GM19372 (cell line): ENCODE measurements at regions not wholly inside any gene's neighbourhood (a gene's known extent, or its start where the extent isn't known, plus 50 kb on each side); places are given as distances from the start of the nearest gene placed in this dataset.

ENCODE experiments used
- ATAC-seq: cut with Tn5 transposase; IDR thresholded peaks from one replicate; pipeline ENCODE4 v1.9.1; 2021; ENCODE audit warnings: mild to moderate bottlenecking, low read depth, moderate library complexity; ENCODE audit not compliant: unreplicated experiment

DNA sequence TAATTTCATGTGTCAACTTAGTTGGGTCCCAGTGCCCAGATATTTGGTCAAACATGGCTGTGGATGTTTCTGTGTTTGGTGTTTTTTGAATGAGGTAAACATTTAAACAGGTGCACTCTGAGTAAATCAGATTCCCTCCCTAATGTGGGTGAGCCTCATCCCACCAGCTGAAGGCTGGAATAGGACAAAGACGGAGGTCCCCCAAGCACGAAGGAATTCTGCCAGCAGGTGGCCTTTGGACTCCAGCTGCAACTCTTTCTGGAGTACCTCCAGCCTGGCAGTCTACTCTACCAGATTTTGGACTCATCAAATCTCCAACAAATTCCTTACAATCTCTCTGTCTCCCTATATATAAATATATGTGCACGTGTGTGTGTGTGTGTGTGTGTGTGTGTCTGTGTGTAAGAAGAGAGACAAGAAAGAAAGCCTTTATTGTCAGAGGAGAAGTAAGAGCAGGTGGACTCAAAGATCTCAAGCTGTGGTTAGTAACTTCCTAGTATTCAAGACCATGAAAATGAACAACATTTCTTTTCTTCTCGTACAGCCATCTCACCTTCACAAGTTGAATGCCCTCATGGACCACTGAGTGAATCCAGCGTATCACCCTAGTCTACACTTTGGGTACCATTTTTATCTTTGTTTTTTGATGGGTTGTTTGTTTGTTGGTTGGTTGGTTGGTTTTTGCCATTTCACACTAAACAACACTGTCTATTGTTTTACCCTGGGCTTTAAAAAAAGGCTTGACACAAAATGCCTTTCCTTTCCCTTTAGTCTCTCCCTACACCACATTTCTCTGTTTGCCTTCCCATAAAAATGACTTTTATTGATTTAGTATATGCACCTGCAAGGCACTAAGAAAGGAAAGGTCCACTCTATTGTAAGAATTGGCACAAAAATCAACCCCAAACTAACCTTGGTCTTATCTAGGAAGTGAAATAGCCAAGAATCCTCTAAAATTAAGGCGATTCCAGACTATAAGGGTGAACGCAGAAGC, 118.7 kb downstream of the TENT4A start:
- ATAC-seq = no peak

DNA sequence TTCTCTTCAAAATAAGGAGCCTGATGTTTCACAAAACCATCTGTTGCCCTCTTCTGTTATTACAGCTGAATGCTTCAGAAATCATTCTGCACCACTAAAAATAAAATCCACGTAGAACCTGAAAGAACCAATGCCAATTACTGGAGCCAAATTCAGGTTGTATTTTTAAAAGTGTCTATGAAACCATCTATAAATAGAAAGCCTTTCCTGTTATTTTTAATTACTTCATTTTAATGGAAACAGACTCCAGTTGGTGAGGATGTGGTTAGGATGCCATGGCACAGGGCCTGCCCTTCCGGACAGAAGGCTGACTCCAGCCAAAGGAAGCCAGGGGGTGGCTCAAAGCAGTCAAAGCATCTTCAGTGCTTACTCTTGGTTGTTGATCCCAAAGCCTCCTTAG, 119.8 kb downstream of the TENT4A start:
- ATAC-seq = no peak

DNA sequence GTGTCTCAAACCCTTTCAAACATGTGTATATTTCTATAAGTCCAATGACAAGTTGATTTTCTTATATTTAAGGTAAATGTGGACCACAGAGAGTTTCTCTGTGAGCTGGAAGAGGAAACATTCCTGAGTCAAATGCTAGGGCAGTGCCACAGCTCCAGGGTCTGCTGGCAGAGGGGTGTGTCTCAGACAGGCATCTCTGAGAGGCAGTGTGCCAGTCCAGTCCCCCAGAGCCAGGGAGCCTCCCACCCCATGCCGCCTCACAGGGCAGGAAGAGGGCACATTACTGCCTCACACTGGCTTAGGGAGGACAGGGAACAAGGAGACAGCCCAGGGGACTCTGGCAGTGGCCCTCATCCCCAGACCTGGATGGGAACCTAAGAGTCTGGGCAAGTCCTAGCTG, 120.2 kb downstream of the TENT4A start:
- ATAC-seq = no peak

DNA sequence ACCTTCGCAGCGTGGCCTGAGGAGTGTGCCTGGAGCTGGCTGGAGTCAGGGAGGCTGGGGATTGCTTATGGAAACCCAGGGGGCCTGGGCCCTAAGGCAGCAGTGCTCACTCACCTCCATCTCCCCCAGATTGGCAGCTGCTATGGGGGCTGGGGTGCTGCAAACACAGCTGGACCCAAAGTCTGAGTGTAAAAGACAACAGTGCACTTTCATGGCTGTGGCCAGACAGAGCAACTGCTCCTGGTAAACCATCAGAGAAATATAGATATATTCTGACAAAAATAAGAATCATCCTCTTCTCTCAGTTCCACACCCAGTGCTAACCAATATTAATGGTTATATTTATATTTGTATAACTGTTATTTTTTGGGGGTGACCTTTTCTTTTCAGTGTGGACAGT, 123.9 kb downstream of the TENT4A start:
- ATAC-seq = no peak

DNA sequence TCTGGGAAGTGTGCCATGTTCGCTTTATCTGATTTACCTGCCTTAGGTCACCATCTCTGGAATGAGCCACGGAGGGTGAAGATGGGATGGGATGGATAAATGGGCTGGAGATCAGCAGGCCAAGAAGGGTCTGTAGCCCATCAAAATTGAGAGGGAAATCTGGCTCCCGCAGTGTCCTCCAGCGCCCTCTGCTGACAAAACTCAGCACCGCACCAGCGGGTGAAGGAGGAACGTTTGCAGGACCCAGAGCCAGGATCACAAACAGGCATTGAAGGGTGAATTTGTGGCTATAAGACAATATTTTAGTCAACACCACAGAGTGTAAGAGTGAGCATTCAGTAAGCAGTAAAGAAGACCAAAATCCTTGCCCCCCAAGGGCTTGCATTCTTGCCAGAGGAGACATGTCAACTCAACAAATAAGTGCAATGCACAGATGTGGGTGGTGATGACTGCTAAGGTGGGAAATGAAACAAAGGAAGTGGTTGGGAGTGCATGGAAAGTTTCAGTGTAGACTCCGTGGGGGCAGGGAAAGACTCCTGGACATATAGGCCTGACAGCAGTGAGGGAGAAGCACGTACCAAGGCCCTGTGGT, 124.4 kb downstream of the TENT4A start:
- ATAC-seq = no peak

DNA sequence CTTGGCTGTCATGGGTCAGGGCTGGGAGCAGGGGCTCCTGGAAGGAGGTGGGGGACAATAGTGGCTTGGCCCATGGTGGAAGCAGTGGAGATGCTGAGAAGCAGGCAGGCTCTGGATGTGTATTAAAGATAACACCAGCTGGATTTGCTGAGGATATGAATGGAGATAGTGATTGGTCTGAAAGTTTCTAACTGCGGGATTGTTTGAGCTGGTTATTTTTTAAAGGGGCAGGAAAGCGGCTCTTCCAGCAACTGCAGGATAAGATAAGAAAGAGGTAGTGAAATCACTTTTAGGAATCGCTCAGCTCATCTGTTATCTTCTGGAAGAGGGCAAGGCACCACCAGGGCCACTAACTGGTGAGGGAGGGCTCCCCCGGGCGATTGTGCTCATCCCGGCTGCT, 125.5 kb downstream of the TENT4A start:
- ATAC-seq = no peak

DNA sequence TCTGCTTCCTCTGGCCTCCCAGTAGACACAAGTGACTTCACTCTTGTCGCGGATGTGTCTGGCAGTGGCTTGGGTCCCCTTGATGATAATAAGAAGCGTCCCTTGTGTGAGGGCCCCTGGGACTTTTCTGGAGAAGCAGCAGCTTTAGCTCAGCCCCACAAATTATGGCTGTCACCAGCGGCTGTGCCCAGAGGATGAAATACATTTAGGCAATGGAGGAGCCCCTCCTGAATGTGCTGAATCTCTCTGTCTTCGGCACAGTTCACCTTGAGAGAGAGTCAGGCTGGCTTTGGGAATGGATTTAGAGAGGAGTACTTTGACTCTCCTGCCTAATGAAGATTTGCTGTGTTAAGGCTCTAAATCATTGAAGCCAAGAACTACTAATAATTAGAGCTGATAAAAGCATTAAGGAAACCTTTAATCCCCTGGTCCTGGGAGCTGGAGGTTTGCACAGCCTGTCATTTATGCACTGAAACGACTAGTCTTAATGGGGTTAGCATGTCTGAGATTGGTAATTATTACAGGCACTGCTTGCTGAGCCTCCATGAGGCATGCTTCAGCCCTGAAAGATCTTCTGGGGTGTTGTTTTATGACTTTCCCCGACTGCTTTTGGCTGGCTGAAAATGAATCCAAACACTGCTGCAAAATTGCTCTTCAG, 127.0 kb downstream of the TENT4A start:
- no peak for ATAC-seq

DNA sequence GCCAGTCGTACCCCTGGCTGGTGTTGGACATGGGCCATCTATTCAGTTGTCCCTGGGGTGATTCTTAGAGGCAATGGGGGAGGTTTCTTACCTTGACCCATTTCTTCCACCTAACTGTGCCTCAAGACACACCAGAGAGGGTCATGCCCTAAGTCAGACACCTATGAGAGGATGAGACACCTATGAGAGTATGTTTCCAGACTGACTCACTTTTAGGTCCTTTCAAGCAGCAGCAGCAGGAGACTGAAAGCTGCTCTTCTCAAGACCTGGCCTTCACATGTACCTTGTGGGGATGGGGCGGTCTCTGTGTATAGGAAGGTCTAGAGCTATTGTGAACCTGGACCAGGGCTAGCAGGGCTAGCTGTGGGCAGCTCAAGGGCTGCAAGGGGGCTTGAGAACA, 130.1 kb downstream of the TENT4A start:
- no peak for ATAC-seq

DNA sequence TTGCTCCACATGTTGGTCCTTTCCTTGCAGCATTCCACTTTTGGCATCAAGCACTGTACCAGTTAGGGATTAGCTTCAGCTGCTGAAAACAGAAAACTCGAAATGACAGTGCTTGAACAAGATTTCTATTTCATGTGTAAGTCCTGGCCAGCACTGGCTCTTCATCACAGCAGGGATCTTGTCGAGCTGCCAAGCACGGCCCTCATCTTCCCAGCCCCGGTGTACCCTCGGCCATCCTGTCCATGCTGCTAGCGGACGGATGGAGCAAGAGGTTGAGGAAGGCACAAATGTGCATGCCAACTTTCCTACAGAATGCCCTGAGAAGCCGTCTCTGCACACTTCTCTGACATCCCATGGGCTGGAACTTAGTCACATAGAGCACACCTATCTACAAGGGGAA, 130.6 kb downstream of the TENT4A start:
- ATAC-seq = no peak

DNA sequence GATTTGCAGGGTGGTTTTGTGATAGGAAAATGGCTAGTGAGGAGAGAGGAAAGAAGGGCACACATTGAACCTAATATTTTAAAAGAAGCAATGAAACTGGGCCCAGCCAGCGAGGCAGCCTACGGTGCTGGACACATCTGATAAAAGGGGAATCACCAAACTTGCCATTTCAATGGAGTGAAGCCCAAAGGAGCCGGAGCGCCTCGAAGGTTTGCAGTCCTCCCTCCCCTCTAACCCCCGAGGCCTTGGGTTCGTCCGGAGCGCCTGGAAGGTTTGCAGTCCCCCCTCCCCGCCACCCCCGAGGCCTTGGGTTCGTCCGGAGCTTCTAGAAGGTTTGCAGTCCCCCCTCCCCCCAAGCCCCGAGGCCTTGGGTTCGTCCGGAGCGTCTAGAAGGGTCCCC, 132.6 kb downstream of the TENT4A start:
- no peak for ATAC-seq

DNA sequence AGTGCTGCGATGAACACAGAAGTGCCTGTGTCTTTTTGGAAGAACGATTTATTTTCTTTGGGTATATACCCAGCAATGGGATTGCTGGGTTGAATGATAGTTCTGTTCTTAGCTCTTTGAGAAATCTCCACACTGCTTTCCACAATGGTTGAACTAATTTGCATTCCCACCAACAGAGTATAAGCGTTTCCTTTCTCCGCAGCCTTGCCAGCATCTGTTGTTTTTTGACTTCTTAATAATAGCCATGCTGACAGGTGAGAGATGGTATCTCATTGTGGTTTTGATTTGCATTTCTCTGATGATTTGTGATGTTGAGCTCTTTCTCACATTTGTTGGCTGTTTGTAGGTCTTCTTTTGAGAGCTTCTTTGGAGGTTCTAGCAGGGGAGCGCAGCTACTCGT, 134.6 kb downstream of the TENT4A start:
- ATAC-seq = no peak

DNA sequence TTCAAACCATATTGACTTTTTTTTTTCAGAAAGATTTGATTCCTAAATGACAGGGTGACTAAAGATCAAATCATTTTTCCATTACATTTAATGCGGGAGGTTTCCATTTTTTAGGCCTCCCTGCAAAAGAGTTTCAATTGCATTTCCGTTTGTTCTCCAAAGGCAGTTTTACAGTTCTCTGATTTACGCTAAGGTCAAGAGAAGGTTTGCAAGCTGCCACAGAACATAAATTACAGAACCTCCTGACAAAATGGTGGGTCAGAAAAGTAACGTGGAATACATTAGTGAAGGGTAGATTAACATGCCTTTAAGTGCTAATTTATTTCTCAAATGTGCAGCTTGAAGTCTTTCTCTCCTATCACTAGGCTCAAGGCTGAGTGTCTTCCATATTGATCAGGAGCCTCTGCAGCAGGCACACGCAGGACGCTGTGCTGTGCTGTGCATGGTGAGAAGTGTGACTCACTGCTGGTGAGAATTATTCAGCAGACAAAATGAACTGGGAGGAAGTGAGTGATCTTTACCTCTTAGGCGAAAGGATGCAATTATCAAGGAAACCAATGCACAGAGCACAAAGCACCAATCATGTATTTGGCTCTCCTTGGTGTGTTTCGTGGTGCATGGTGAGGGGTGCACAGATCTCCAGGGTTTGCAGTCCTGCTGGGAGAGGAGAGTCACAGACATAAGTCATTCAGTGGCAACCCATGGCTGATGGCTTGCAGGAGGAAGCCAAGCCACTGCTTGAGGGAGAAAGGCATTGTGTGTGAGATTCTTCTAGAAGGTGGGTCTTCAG, 136.3 kb downstream of the TENT4A start:
- no peak for ATAC-seq

DNA sequence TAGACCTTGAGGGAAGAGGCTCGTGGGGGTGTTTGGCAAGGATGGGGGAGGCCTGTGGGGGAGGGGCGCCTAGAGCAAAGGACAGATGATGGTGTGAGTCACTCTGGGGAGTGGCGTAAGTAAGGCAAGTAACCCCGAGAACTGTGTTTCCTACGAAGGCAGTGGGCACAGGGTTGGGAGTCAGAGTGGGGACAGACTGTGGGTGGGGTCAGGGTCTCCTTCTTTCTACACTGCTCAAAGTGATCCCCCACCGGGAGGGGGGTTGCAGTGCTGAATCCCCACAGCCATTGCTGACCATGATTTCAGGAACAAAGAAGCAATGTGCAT, 136.8 kb downstream of the TENT4A start:
- no peak for ATAC-seq

DNA sequence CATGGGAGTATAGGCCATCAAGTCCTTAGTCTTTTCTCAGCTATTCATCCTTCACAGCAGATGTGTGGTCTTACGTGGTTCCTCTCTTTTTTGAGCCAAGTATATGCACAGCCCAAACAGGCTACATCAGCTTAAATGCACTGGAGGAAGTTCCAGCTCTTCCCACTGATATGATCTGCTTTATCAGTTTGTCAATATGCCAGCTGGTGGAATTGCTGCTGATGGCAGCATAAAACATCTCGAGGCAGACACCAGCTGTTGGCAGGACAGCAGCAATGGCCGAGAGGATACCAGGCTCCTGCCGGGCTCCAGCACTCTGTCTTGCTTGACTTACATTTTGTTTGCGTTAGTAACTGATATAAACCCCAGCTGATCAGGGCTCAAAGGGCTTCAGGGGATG, 143.4 kb downstream of the TENT4A start:
- no peak for ATAC-seq

DNA sequence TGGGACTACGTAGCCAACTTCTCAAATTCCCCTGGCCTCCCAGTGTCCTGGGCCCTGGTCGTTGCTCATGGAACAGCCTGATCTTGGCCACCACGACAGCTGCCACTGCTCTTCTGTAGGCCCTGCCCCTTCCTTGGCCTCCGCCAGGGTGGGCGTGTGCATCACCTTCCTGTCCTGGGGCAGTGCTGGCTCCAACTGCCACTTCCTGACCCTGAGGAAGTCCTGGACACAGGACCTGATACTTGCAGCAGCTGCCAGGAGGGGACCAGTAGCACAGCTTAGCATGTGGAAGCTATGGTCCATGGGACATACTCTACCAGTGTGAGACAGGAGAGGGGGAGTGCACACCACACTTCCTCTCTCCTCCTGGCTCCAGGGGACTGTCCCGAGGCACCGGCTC, 145.2 kb downstream of the TENT4A start:
- no peak for ATAC-seq

DNA sequence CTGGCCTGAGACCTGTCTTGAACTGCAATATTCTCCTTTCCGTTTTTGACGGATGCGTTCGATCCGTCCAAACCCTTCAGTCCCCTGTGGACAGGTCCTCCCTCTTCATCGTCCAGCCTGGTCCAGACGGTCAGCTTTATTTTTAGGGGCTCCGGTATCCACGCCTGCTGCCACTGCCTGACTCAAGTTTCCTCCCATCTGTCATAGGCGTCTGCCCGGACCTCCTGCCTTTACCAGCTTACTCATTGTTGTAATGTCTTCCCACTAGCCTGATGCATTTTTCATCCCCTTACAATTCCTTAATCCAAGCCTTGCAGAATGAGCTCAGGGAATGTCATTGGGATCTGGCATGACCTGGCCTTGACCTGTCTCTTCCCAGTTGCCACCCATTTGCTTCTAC, 145.8 kb downstream of the TENT4A start:
- no peak for ATAC-seq

DNA sequence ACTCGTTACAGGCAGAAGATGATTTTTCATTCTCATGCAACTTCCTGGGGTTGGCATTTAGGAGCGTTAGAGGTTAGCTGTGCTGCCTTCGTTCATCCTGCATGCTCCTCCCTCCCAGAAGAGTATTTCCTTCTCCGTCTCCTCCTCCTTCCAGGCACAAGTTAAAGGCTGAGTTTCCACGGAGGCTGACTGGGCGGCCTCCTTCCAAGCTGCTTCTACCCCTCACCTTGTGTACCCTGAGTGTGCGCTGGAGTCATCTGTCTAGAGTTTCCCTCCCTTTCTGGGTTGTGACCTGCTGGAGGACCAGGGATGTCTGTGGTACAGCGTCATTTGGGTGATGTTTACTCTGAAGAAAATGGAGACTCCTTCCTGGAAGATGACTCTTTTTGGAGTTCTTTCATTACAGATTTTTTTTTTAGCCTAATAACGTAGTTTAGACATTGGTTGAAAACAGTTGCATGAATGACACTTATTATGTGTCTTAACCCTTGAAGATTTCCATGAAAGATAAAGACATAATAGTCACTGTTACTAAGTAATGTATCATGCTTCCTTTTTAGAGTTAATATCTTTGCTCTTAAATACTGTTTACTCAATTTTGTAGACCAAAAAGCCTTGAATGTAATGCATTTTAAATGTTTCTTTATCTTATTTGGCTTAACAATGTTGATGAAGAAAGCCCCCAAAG, 146.9 kb downstream of the TENT4A start:
- ATAC-seq = no peak

DNA sequence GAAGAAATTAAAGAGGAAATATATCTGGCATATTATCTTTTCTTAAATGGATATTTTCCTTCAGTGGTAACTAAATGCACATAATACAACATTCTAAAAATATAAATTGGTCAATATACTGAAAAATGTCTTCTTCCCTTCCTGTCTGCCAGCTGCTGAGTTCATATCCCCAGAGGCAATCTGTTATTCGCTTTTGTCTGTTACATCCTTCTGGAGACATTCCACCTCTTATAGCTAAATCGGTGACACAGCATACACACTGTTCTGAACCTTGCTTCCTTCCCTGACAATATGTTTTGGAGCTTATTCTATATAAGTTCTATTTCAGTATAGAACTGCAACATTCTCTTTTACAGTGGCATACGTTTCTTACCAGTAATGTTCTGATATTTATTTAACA, 147.8 kb downstream of the TENT4A start:
- ATAC-seq = no peak

DNA sequence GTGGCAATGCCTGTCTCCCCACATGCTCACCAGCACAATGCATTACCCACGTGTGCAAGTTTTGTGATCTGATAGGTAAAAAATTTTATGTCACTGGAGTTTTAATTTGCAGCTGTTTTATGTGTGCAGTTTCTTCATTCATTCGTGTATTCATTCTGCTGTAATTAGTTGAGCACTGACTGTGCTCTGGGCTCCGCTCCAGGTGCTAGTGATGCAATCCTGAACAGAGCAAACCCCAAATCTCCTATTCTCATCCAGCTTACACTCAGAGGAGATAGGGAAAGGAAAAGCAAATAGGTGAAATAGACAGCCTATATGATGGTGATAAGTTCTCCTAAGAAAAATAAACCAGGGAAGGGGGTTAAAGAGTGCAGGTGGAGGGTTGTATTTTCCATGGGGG, 148.4 kb downstream of the TENT4A start:
- ATAC-seq = no peak

DNA sequence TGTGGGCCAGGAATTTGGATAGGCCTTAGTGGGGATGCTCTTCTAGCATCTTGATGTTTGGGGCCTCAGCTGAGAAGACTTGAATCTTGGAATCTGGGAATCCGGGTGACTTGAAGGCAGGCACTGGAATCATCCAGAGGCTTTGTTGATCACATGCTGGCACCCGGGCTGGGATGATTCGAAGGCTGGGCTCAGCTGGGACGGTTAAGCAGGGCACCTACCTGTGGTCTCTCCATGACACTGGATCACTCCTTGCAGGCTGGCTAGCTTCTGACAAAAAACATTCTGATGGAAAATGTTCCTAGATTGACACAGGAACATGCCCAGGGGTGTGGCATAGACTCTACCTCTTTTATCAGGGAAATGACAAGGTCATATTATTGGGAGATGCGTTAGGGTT, 149.1 kb downstream of the TENT4A start:
- no peak for ATAC-seq
